IgD-negative memory B cell (primary cell): ENCODE measurements at regions not wholly inside any gene's neighbourhood (a gene's known extent, or its start where the extent isn't known, plus 50 kb on each side); places are given as distances from the start of the nearest gene placed in this dataset.
"Not testable (repeated sequence)": the region's sequence is repeated elsewhere in the genome, so short reads cannot be mapped to it uniquely, and the experiment has no call there.

Source experiments
- H3K27ac Mint-ChIP-seq, 3 donors: one replicate each; pipeline ENCODE4 v1.8.0; 2020 to 2022; ENCODE audit warnings: mild to moderate bottlenecking in 3 of 3, mixed read lengths in 3 of 3, moderate library complexity in 1 of 3
- H3K27me3 Mint-ChIP-seq: one replicate; pipeline ENCODE4 v1.8.0; 2021; ENCODE audit warnings: mixed read lengths
- H3K36me3 Mint-ChIP-seq: one replicate; pipeline ENCODE4 v1.8.0; 2020; ENCODE audit warnings: mild to moderate bottlenecking, mixed read lengths
- H3K4me1 Mint-ChIP-seq, 3 donors: one replicate each; pipeline ENCODE4 v1.8.0; 2020 to 2022; ENCODE audit warnings: mixed read lengths in 3 of 3, mild to moderate bottlenecking in 1 of 3
- H3K4me3 Mint-ChIP-seq, 4 donors: one replicate each; pipeline ENCODE4 v1.8.0; 2020 to 2022; ENCODE audit warnings: mild to moderate bottlenecking in 4 of 4, mixed read lengths in 4 of 4, moderate library complexity in 3 of 4
- H3K9me3 Mint-ChIP-seq, 3 donors: one replicate each; pipeline ENCODE4 v1.8.0; 2020 to 2021; ENCODE audit warnings: mixed read lengths in 3 of 3, mild to moderate bottlenecking in 1 of 3

DNA sequence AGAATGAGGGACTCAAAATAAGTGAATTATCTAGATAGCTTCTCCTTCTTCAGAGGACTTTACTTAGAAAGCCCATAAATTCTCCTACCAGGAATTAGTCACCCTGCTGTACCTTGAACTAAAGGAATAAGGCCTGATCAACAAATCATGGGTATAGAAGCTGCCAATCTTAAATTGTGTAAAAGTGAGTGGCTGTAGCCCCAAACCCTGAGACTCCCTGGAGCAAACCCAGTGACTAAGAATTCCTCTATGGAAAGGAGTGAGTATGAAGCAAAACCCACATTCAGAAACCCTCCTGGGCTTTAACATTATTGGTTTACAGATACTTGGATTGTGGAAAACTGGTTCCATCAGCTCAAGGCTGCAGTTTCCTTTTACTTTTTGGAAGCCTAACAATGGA lies 285.8 kb upstream of the TBX18 start:
- H3K27ac Mint-ChIP-seq: no peak overlapping the region
- H3K4me1 Mint-ChIP-seq: no peaks in the 10 kb centered on the region
- no peak overlapping the region for H3K4me3 Mint-ChIP-seq
- no peaks in the 10 kb centered on the region for H3K27me3 Mint-ChIP-seq
- H3K36me3 Mint-ChIP-seq: peaks cover 2% of the 10 kb centered on the region
- peaks cover 0 to 7% (median 4%) of the 10 kb centered on the region in 3 donors for H3K9me3 Mint-ChIP-seq

DNA sequence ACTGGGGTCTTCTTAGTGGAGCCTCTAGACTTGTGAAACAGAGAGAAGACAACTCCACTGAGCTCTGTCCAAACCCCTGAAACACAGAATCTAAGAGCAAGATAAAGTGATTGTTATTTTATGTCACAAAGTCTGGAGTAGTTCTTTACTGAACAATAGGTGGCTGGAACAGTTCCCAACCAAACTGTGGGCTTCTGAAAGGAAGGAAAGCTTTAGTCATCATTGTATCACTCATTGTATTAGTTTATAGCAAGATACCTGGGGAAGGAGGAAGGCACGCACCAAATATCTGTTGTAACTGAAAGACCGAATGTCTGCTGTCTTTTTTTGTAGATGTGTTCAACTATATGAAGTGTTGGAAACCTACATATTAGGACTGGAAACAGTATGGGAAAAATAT lies 284.9 kb upstream of the TBX18 start:
- no peak overlapping the region for H3K4me3 Mint-ChIP-seq
- H3K9me3 Mint-ChIP-seq: peaks cover 0 to 5% (median 2%) of the 10 kb centered on the region in 3 donors
- peaks cover 2% of the 10 kb centered on the region for H3K36me3 Mint-ChIP-seq
- H3K27ac Mint-ChIP-seq: no peak overlapping the region
- no peaks in the 10 kb centered on the region for H3K4me1 Mint-ChIP-seq
- no peaks in the 10 kb centered on the region for H3K27me3 Mint-ChIP-seq

DNA sequence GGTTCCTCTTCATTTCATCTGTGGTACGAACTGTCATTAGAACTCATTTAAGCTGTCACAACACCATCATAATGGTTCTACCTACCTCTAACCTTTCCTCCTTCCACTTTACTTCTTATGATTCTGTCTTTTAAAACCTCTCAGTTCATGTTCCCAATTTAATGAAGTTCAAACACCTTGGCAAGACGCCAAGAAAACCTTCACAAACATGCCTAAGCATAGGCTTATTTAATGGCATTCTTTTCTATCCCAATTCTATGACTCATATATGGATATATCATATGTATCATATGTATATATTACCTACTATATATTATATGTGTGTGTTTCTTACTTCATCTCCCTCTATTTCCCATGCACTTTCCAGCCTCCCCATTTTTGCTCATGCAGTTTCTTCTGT lies 283.4 kb upstream of the TBX18 start:
- Mint-ChIP-seq H3K27me3 (no peaks in the 10 kb centered on the region), H3K4me1 (no peaks in the 10 kb centered on the region), H3K36me3 (peaks cover 2% of the 10 kb centered on the region), H3K4me3 (no peak overlapping the region), H3K9me3 (peaks cover 0 to 3% (median 2%) of the 10 kb centered on the region in 3 donors), H3K27ac (no peak overlapping the region)

DNA sequence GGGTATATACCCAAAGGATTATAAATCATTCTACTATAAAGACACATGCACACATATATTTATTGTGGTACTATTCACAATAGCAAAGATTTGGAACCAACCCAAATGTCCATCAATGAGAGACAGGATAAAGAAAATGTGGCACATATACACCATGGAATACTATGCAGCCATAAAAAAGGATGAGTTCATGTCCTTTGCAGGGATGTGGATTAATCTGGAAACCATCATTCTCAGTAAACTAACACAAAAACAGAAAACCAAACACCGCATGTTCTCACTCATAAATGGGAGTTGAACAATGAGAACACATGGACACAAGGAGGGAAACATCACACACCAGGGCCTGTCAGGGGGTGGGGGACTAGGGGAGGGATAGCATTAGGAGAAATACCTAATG lies 281.4 kb upstream of the TBX18 start:
- H3K4me1 Mint-ChIP-seq, H3K27me3 Mint-ChIP-seq, H3K36me3 Mint-ChIP-seq, H3K27ac Mint-ChIP-seq, H3K9me3 Mint-ChIP-seq, H3K4me3 Mint-ChIP-seq: not testable (repeated sequence)

DNA sequence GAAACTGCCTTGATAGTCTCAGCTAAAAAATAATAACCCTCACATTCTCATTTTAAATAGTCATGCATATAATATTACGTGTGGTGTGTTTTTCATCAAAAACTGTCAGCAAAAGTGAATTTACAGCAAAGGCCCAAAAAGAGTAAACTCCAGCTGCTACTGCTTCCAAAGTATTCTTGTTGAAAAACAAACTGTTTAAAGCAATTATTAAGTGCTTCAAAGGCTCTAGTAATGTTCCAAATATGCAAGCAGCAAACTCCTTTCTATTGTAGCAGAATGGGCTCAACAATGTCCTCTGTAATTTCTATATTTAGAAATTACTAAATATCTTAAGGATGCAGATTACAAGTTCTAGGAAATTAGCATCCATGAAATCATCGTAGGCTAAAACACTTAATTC lies 280.0 kb upstream of the TBX18 start:
- Mint-ChIP-seq H3K27me3 (no peaks in the 10 kb centered on the region), H3K4me3 (no peak overlapping the region), H3K4me1 (no peaks in the 10 kb centered on the region), H3K9me3 (peaks cover 2 to 6% (median 3%) of the 10 kb centered on the region in 3 donors), H3K27ac (no peak overlapping the region), H3K36me3 (peaks cover 4% of the 10 kb centered on the region)

DNA sequence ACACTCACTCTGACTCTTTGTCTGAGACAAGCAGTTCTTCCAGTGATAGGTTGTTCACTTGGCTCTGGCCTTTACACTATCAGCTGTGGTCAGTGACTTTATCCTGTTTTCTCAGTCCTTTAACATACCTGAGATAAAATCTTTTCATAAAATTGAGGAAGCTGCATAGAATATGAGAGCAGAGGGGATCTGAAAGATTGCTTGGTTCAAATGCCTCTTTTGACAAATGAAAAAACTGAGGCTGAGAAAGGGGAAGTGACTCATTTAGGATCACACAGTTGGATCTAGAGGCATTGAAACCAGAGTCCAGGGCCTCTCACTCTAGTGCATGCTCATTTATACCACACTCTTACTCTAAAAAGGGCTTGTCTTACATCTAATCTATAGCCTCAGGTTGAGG lies 277.0 kb upstream of the TBX18 start:
- no peaks in the 10 kb centered on the region for H3K4me1 Mint-ChIP-seq

DNA sequence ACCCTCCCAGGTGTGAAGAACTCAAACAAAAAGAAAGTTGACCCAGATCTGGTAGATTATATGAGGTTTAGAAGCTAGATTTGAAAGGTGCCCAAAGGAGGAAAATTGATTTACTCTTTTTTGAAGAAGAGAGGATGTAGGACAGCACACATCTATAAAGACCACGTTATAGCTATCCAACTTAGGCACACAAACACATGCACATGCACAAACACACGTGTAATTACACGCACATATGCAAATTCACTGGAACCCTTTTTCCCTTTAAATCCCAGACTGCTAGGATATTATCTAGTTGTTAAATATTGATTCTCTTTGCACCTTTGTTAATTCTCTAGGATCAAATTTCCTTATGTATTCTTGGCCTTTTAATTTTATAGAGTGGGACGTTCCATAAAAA lies 272.8 kb upstream of the TBX18 start:
- Mint-ChIP-seq H3K4me3 (no peak overlapping the region), H3K9me3 (peaks cover 2 to 14% (median 6%) of the 10 kb centered on the region in 3 donors), H3K27me3 (no peaks in the 10 kb centered on the region), H3K36me3 (no peaks in the 10 kb centered on the region), H3K4me1 (no peaks in the 10 kb centered on the region), H3K27ac (no peak overlapping the region)

More for the DNA sequence above, 277.0 kb upstream of the TBX18 start:
- H3K4me3 Mint-ChIP-seq: no peak overlapping the region
- peaks cover 2% of the 10 kb centered on the region for H3K36me3 Mint-ChIP-seq
- H3K27ac Mint-ChIP-seq: no peak overlapping the region
- H3K27me3 Mint-ChIP-seq: no peaks in the 10 kb centered on the region
- peaks cover 0 to 6% (median 2%) of the 10 kb centered on the region in 3 donors for H3K9me3 Mint-ChIP-seq

DNA sequence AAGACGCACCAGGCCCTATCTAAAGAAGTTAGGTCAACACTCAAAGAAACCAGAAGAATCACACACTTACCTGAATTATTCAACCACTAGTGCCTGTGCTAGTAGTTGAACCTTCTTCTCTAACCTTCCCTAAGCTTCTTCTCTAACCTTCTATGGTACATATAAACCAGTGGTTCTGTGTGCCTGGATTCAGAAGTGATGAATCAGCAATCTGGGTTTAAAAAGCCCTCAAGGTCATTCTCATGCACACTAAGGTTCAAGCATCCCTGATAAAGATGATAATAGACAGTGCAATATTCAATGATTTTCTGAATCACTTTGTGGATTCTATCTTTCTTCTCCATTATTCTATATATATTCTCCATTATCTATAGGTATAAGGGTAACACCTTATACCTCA lies 271.4 kb upstream of the TBX18 start:
- Mint-ChIP-seq H3K9me3 (peaks cover 2 to 14% (median 6%) of the 10 kb centered on the region in 3 donors), H3K4me3 (no peak overlapping the region), H3K36me3 (no peaks in the 10 kb centered on the region), H3K27ac (no peak overlapping the region), H3K4me1 (no peaks in the 10 kb centered on the region), H3K27me3 (no peaks in the 10 kb centered on the region)

DNA sequence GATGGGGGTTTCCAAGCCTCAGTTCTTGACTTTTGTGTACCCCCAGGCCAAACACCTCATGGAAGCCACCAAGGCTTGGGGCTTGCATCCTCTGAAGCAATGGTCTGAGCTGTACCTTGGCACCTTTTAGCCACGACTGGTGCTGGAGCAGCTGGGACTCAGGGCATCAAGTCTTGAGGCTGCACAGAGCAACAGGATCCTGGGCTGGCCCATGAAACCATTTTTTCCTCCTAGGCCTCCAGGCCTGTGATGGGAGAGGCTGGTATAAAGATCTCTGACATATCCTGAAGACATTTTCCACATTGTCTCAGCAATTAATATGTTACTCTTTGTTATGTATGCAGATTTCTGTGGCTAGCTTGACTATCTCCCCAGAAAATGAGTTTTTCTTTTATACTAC lies 269.1 kb upstream of the TBX18 start:
- Mint-ChIP-seq H3K9me3 (peaks cover 2 to 14% (median 6%) of the 10 kb centered on the region in 3 donors), H3K4me1 (no peaks in the 10 kb centered on the region), H3K4me3 (no peak overlapping the region), H3K27me3 (no peaks in the 10 kb centered on the region), H3K36me3 (no peaks in the 10 kb centered on the region), H3K27ac (no peak overlapping the region)

DNA sequence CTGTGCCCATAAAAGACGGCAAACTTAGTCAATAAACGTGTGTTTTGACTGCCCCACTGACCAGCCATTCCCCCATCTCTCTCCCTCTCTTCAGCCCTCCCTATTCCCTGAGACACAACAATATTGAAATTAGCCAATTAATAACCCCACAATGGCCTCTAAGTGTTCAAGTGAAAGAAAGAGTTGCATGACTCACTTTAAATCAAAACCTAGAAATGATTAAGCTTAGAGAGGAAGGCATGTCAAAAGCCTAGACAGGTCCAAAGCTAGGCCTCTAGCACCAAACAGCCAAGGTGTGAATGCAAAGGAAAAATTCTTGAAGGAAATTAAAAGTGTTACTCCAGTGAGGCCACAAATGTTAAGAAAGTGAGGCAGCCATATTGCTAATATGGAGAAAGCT lies 261.6 kb upstream of the TBX18 start:
- H3K27ac Mint-ChIP-seq: no peak overlapping the region
- no peaks in the 10 kb centered on the region for H3K36me3 Mint-ChIP-seq
- H3K4me3 Mint-ChIP-seq: no peak overlapping the region

DNA sequence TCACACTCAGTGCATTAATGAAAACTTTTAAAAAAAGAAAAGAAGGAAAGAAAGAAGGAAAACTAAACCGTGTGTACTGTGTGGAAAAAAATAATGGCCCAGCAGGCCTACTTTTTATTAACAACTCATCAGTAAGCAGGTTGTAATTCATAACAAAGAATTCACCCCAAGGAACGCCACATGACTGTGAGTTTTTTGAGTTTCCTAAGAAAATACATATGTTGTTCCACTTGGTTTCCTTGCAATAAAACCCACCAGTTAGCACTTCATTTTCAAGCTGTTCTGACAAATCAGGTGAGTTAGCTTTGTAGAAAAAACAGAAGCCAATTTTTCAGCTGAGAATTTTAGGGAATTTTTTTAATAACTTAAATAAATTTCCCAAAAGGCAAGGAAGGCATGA lies 259.3 kb upstream of the TBX18 start:
- H3K27ac Mint-ChIP-seq: no peak overlapping the region
- no peak overlapping the region for H3K4me3 Mint-ChIP-seq
- H3K4me1 Mint-ChIP-seq: no peaks in the 10 kb centered on the region
- H3K9me3 Mint-ChIP-seq: peaks cover 0 to 2% (median 0%) of the 10 kb centered on the region in 3 donors
- no peaks in the 10 kb centered on the region for H3K27me3 Mint-ChIP-seq
- no peaks in the 10 kb centered on the region for H3K36me3 Mint-ChIP-seq

More for the DNA sequence above, 261.6 kb upstream of the TBX18 start:
- Mint-ChIP-seq H3K4me1 (no peaks in the 10 kb centered on the region), H3K27me3 (no peaks in the 10 kb centered on the region), H3K9me3 (peaks cover 0 to 2% (median 0%) of the 10 kb centered on the region in 3 donors)

DNA sequence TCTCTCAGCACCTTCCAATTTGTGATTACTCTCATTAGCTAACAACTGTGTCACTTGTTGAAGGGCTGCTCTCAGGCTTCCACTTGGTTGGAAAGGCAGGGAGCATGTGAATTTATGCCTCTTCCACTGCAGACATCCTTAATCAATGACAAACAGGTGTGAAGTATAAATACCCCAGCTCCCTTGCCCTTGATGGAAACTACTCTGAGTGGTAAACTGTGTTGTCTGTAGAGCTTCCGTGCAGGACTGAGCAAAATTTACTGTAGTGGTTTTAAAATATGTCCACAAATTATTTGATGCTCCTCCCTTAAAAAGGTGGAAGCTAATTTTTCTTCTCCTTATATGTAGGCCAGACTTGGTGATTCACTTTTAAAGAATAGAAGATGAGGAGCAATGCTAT lies 253.0 kb upstream of the TBX18 start:
- Mint-ChIP-seq H3K36me3 (no peaks in the 10 kb centered on the region), H3K27me3 (peaks cover 1% of the 10 kb centered on the region), H3K4me1 (peaks cover 0 to 2% (median 0%) of the 10 kb centered on the region in 3 donors), H3K27ac (no peak overlapping the region), H3K9me3 (peaks cover 3 to 5% (median 3%) of the 10 kb centered on the region in 3 donors), H3K4me3 (no peak overlapping the region)

DNA sequence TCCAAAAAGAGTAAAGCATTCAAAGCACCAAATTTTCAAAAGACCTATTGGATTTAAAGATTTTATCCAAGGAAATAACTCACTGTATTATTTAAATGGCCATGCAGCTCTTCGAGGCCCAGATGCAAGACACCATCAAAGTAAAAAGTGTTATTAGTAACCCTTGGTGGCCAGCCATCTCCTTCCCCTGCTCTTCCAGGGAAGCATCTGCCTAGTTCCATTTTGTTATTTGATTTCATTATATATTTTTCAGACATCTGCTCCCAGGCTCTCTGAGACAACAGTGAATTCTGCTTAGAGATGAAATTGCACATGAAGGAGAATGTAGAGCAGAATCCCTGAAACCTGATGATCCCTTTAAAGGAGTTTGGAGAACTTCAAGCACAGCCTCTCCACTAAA lies 252.3 kb upstream of the TBX18 start:
- Mint-ChIP-seq H3K4me1 (peaks cover 0 to 2% (median 0%) of the 10 kb centered on the region in 3 donors), H3K27ac (no peak overlapping the region), H3K27me3 (peaks cover 1% of the 10 kb centered on the region)

DNA sequence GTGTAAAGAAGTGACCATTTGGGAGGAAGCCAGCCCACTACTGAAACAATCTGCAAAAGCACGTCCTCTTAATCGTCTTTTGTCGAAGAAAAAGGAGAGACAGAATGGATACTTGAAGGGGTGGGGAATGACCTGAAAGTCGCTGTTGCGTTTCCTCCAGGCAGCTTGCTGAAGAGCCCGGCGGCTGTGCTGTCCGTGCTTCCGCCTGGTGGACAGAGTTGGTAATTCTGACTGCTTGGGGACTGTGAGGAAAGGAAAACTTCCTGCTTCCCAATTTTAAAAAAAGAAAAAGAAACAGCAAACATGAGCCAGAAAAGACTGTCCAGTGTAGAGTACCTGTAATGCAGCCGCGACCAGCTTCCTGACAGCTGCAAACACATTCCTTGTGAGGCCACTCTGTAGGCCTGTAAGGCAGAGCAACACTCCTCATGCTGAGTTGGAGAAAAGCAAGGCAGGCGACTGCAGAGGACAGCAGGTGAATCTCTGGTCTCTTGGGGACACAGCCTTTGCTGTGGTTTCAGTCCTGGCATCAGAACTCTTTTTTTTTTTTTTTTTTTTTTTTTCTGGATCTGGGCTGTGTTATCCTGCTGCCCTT lies 251.1 kb upstream of the TBX18 start:
- Mint-ChIP-seq H3K4me3 (no peak overlapping the region), H3K4me1 (peaks cover 0 to 2% (median 0%) of the 10 kb centered on the region in 3 donors), H3K36me3 (no peaks in the 10 kb centered on the region), H3K27me3 (peaks cover 1% of the 10 kb centered on the region), H3K27ac (no peak overlapping the region), H3K9me3 (peaks cover 3 to 5% (median 3%) of the 10 kb centered on the region in 3 donors)

More for the DNA sequence above, 252.3 kb upstream of the TBX18 start:
- H3K9me3 Mint-ChIP-seq: peaks cover 3 to 5% (median 3%) of the 10 kb centered on the region in 3 donors
- H3K4me3 Mint-ChIP-seq: no peak overlapping the region
- no peaks in the 10 kb centered on the region for H3K36me3 Mint-ChIP-seq

DNA sequence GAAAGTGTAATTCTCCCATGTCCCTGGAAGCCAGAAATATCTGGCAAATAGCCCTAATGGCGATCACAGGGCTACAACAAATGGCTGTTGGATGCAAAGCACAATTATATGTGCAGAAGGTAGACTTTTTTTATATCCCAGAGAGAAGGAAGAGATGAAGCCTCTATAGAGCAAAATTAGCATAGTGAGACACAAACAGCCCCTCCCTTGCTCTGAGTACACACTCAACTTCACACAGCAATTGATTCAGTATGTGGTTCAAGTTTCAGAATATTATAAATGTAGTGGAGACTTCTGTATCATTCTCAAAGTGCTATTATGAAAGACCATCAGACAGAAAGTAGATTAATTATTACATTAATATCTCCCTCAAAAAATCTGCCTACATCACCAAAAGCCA lies 246.5 kb upstream of the TBX18 start:
- H3K4me3 Mint-ChIP-seq: no peak overlapping the region
- H3K27me3 Mint-ChIP-seq: peaks cover 1% of the 10 kb centered on the region
- H3K4me1 Mint-ChIP-seq: peaks cover 0 to 2% (median 0%) of the 10 kb centered on the region in 3 donors

DNA sequence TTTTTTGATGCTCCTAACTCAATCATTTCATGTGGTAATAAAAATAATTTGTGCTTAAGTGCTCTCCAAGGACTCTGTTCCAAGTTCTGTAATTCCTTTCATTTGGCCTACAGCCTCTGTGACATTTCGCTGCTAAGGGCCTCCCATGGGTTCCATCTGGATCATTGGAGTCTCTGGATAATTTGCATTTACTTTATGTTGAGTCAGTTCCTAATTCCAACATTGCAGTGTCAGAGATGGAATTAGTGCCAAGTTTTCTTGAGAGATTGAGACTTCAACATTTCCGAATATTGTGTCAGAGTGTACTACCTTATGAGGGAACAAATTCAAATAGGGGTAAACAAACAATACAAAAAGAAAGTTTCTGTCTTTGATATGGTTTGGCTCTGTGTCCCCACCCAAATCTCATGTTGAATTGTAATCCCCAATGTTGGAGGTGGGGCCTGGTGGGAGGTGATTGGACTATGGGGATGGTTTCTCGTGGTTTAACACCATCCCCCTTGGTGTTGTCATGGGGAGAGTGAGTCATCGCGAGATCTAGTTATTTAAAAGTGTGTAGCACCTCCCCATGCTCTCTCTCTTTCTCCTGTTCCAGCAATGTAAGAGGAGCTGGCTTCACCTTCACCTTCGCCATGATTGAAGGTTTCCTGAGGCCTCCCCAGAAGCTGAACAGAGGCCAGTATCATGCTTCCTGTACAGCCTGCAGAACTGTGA lies 244.1 kb upstream of the TBX18 start:
- no peak overlapping the region for H3K4me3 Mint-ChIP-seq
- H3K27me3 Mint-ChIP-seq: no peaks in the 10 kb centered on the region
- H3K36me3 Mint-ChIP-seq: no peaks in the 10 kb centered on the region
- no peaks in the 10 kb centered on the region for H3K4me1 Mint-ChIP-seq
- H3K27ac Mint-ChIP-seq: no peak overlapping the region
- peaks cover 3 to 6% (median 5%) of the 10 kb centered on the region in 3 donors for H3K9me3 Mint-ChIP-seq

More for the DNA sequence above, 246.5 kb upstream of the TBX18 start:
- Mint-ChIP-seq H3K9me3 (peaks cover 3 to 7% (median 3%) of the 10 kb centered on the region in 3 donors), H3K36me3 (no peaks in the 10 kb centered on the region), H3K27ac (no peak overlapping the region)
